CD1c-positive myeloid dendritic cell (primary cell): ENCODE measurements at regions not wholly inside any gene's neighbourhood (a gene's known extent, or its start where the extent isn't known, plus 50 kb on each side); places are given as distances from the start of the nearest gene placed in this dataset.

ENCODE experiments used
- DNase-seq: peaks from one replicate; pipeline ENCODE4 v3.0.0-alpha.2; 2016; ENCODE audit errors: extremely low spot score

DNA sequence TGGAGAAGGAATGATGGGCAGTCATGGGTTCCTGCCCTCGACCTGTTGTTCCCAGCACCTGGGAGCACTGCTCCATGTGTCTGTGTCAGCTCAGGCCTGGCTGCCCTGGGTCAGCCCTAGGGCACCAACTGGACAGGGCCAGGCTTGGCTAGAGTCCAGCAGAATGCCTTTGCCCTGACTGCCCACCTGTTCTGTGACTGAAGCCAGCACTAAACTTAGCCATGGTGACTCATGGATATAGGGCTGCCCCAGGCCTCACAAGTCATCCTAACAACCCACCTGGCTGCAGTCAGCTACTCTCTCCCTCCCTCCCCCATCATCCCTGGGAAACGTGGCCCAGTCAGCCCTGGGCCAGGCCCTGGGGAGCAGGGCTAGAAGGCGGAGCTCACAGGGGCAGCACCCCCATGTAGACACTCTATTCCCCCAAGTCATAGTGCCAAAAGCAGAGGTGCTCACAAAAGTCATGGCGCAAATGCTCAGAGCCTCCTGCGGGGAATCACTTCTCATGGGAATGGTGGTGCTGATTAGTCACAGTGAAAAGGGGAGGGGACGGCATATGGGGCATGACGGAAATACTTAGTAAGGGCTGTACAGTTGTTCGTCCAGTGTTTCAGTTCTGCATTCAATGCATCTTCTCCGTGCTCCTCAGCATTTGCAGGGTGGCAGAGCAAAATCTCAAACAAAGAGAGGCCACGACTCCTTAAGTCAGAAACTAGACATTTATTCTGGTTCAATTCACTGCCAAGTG lies 52.0 kb upstream of the NTF3 start:
- DNase-seq, result no peak
